Naive thymus-derived CD8-positive, alpha-beta T cell (primary cell): ENCODE measurements at regions not wholly inside any gene's neighbourhood (a gene's known extent, or its start where the extent isn't known, plus 50 kb on each side); places are given as distances from the start of the nearest gene placed in this dataset.

Source experiments
- ATAC-seq, 2 donors: fragments of 150-1000 bp; cut with Tn5 transposase in 1 of 2; sonication (Bioruptor Pico), chemical (Tn5 transposase) in 1 of 2; 1 replicate in 1 of 2; 2 replicates in 1 of 2; pipeline ENCODE4 v1.10.0; 2021; ENCODE audit warnings: mild to moderate bottlenecking in 2 of 2, moderate library complexity in 2 of 2
- POLR2A ChIA-PET: fragments of 350-600 bp; sonication (Branson Sonifier 250); formaldehyde crosslinking; loops from one replicate; lab custom pipeline; 2021; ENCODE audit warnings: antibody characterized with exemption; lab: Charles Lee
- DNase-seq, 10 donors: peaks; one replicate each; pipeline versions ENCODE4 v3.0.0 to v3.0.0-alpha.2; 2020 to 2022
- H3K27ac Mint-ChIP-seq, 10 donors: one replicate each; pipeline ENCODE4 v1.8.0; 2020 to 2022; ENCODE audit warnings: mild to moderate bottlenecking in 10 of 10, mixed read lengths in 10 of 10, moderate library complexity in 4 of 10, inconsistent platforms in 1 of 10
- H3K27me3 Mint-ChIP-seq, 5 donors: one replicate each; pipeline ENCODE4 v1.8.0; 2021 to 2022; ENCODE audit warnings: mixed read lengths in 5 of 5
- H3K36me3 Mint-ChIP-seq, 3 donors: one replicate each; pipeline ENCODE4 v1.8.0; 2020 to 2022; ENCODE audit warnings: mixed read lengths in 3 of 3, mild to moderate bottlenecking in 2 of 3, inconsistent platforms in 1 of 3
- H3K4me1 Mint-ChIP-seq, 4 donors: one replicate each; pipeline ENCODE4 v1.8.0; 2021 to 2022; ENCODE audit warnings: mixed read lengths in 4 of 4
- H3K4me3 Mint-ChIP-seq, 10 donors: one replicate each; pipeline ENCODE4 v1.8.0; 2020 to 2022; ENCODE audit warnings: mild to moderate bottlenecking in 10 of 10, mixed read lengths in 10 of 10, moderate library complexity in 6 of 10, inconsistent platforms in 1 of 10
- H3K9me3 Mint-ChIP-seq, 9 donors: one replicate each; pipeline ENCODE4 v1.8.0; 2020 to 2022; ENCODE audit warnings: mixed read lengths in 9 of 9, mild to moderate bottlenecking in 3 of 9, inconsistent platforms in 1 of 9, moderate library complexity in 1 of 9

DNA sequence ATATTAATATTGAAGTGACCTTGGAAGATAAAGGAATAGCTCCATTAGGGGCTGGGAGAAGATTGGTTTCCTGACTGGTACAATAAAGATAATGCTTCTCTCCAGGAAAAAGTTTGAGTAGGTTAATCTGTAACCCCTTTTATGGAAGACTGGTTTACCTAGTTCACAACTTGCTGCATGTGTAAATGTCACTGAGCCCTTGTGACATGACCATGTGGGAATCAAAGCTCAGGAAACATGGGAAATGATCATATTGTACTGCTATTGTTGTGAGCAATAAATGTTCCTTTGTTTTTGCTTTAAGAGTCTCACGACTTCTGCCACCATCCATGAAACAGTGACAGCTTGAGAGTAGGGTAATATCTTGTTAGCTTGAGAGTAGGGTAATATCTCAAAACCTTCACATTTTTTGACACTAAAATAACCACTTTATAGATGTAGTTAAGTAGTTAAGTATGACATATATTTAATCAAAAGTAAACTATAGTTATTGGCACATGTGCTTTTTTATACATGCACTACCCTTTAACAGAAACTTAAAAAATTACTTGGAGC, 1338.6 kb downstream of the FSCB start:
- POLR2A ChIA-PET: no interaction called here
- Mint-ChIP-seq H3K27ac (no peak overlapping the region), H3K27me3 (no peaks in the 10 kb centered on the region), H3K4me3 (no peak overlapping the region), H3K9me3 (peaks cover 0 to 19% (median 6%) of the 10 kb centered on the region in 9 donors), H3K36me3 (no peaks in the 10 kb centered on the region), H3K4me1 (no peaks in the 10 kb centered on the region)
- DNase-seq: no peak
- ATAC-seq: no peak

GRCh38 chr14:43166163-43166562, 1340.9 kb downstream of the FSCB start:
- no peaks in the 10 kb centered on the region for H3K4me1 Mint-ChIP-seq
- H3K36me3 Mint-ChIP-seq: no peaks in the 10 kb centered on the region
- no peak overlapping the region for H3K27ac Mint-ChIP-seq
- peaks cover 0 to 13% (median 3%) of the 10 kb centered on the region in 9 donors for H3K9me3 Mint-ChIP-seq
- no peaks in the 10 kb centered on the region for H3K27me3 Mint-ChIP-seq
- POLR2A ChIA-PET: no interaction called here
- DNase-seq (no peak), ATAC-seq (no peak)
- H3K4me3 Mint-ChIP-seq: no peak overlapping the region

- no peaks in the 10 kb centered on the region for H3K4me1 Mint-ChIP-seq
- DNase-seq: no peak
- POLR2A ChIA-PET: no interaction called here
- no peak for ATAC-seq
- H3K9me3 Mint-ChIP-seq: peaks cover 0 to 9% (median 1%) of the 10 kb centered on the region in 9 donors
- no peaks in the 10 kb centered on the region for H3K27me3 Mint-ChIP-seq
- H3K27ac Mint-ChIP-seq: no peak overlapping the region
- H3K4me3 Mint-ChIP-seq: no peak overlapping the region
- no peaks in the 10 kb centered on the region for H3K36me3 Mint-ChIP-seq
Measured at GRCh38 chr14:43165651-43166050, 1341.4 kb downstream of the FSCB start.

GRCh38 chr14:43161477-43161876, 1345.6 kb downstream of the FSCB start:
- Mint-ChIP-seq H3K27me3 (no peaks in the 10 kb centered on the region), H3K36me3 (no peaks in the 10 kb centered on the region), H3K4me1 (no peaks in the 10 kb centered on the region), H3K4me3 (no peak overlapping the region), H3K27ac (no peak overlapping the region), H3K9me3 (peaks cover 0 to 15% (median 6%) of the 10 kb centered on the region in 9 donors)
- ATAC-seq (no peak), DNase-seq (no peak)
- POLR2A ChIA-PET: no interaction called here

- Mint-ChIP-seq H3K9me3 (peaks cover 0 to 32% (median 3%) of the 10 kb centered on the region in 9 donors), H3K27ac (no peak overlapping the region), H3K27me3 (no peaks in the 10 kb centered on the region), H3K4me1 (no peaks in the 10 kb centered on the region), H3K4me3 (no peak overlapping the region), H3K36me3 (no peaks in the 10 kb centered on the region)
- ATAC-seq (no peak), DNase-seq (no peak)
- POLR2A ChIA-PET: no interaction called here
Measured at GRCh38 chr14:43157661-43158060, 1349.4 kb downstream of the FSCB start.

GRCh38 chr14:43155924-43156323, 1351.2 kb downstream of the FSCB start:
- ATAC-seq: no peak
- DNase-seq: no peak
- H3K4me1 Mint-ChIP-seq: no peaks in the 10 kb centered on the region
- POLR2A ChIA-PET: no interaction called here
- no peaks in the 10 kb centered on the region for H3K36me3 Mint-ChIP-seq
- H3K4me3 Mint-ChIP-seq: no peak overlapping the region
- no peaks in the 10 kb centered on the region for H3K27me3 Mint-ChIP-seq
- H3K27ac Mint-ChIP-seq: no peak overlapping the region
- H3K9me3 Mint-ChIP-seq: peaks cover 0 to 32% (median 4%) of the 10 kb centered on the region in 9 donors

DNA sequence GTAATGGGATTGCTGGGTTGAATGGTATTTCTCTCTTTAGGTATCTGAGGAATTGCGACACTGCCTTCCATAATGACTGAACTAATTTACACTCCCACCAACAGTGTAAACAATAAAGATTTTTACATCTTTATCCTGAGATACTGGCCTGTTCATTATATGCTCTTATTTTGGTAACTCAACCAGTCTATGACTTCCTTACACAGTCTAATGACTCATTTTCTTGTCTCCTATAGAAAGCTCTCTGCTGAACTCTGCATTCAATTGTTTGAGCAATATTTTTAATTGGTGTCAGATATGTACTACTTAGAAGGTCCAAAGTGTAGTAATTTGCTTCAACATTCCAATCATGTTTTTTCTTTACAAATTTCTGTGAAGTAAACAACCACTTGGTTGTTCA, 1351.8 kb downstream of the FSCB start:
- Mint-ChIP-seq H3K36me3 (no peaks in the 10 kb centered on the region), H3K4me3 (no peak overlapping the region), H3K4me1 (no peaks in the 10 kb centered on the region), H3K27me3 (no peaks in the 10 kb centered on the region), H3K27ac (no peak overlapping the region), H3K9me3 (peaks cover 0 to 32% (median 4%) of the 10 kb centered on the region in 9 donors)
- DNase-seq: no peak
- POLR2A ChIA-PET: no interaction called here
- ATAC-seq: no peak

DNA sequence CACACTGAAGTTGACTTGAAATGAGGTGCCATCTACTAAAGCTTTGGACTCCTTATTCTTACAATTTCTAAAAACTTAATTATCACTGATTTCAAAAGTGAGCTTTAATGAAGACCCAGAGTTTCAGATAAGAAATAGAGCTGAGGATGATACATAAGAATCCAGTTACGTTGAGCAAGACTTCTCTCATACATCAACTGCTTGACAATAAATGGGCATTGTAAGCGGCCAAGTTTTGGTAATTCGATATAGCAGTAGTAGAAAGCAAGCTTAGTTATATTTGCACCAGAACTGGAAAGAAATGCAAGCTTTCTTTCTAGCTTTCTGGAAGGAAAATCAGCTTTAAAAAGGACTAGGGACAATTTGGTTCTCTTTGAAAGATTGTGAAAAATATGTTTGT, 1359.6 kb downstream of the FSCB start:
- no peaks in the 10 kb centered on the region for H3K36me3 Mint-ChIP-seq
- POLR2A ChIA-PET: no interaction called here
- H3K4me3 Mint-ChIP-seq: no peak overlapping the region
- no peak for ATAC-seq
- no peaks in the 10 kb centered on the region for H3K27me3 Mint-ChIP-seq
- H3K27ac Mint-ChIP-seq: no peak overlapping the region
- peaks cover 0 to 8% (median 3%) of the 10 kb centered on the region in 9 donors for H3K9me3 Mint-ChIP-seq
- no peak for DNase-seq
- H3K4me1 Mint-ChIP-seq: no peaks in the 10 kb centered on the region

DNA sequence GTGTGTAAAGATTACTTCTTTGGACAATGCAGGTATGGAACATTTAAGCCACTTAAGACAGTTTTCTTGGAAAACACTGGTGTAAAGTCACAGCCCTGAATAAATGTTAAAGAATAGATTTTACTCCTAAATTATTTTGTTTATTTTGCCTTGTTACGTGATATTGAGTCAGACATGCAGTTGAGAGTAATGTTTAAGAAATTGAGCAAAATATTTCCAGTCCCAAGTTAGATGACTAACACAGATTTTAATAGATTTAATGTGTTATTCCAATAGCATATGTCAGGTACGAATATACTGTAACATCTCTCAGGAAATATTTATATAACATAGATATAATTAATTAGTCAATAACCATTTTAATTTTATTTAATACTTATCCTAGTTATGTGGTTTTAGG, 1361.7 kb downstream of the FSCB start:
- H3K4me1 Mint-ChIP-seq: no peaks in the 10 kb centered on the region
- POLR2A ChIA-PET: no interaction called here
- H3K36me3 Mint-ChIP-seq: no peaks in the 10 kb centered on the region
- no peaks in the 10 kb centered on the region for H3K27me3 Mint-ChIP-seq
- ATAC-seq: no peak
- H3K27ac Mint-ChIP-seq: no peak overlapping the region
- no peak for DNase-seq
- no peak overlapping the region for H3K4me3 Mint-ChIP-seq
- H3K9me3 Mint-ChIP-seq: peaks cover 0 to 8% (median 2%) of the 10 kb centered on the region in 9 donors

DNA sequence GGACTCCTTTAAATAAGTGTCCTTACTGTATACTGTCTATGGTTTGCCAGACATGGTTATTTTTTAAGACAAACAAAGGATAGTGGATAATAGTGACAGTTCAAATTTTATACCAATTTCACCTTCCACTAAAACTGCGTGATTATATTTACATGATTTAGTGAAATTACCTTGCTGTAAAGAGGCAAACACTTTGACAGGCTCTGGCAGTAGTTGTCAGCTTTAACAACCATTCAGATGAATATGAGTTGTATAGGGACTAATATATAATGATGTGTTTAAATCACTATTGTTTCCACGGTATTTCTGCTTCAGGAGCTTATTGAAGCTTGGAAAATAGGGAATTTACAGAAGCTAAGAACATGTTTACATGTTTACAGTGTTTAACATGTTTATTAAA, 1364.0 kb downstream of the FSCB start:
- DNase-seq: no peak
- no peak for ATAC-seq
- Mint-ChIP-seq H3K27ac (no peak overlapping the region), H3K27me3 (no peaks in the 10 kb centered on the region), H3K9me3 (peaks cover 0 to 15% (median 5%) of the 10 kb centered on the region in 9 donors), H3K4me1 (no peaks in the 10 kb centered on the region), H3K4me3 (no peak overlapping the region), H3K36me3 (no peaks in the 10 kb centered on the region)
- POLR2A ChIA-PET: no interaction called here

DNA sequence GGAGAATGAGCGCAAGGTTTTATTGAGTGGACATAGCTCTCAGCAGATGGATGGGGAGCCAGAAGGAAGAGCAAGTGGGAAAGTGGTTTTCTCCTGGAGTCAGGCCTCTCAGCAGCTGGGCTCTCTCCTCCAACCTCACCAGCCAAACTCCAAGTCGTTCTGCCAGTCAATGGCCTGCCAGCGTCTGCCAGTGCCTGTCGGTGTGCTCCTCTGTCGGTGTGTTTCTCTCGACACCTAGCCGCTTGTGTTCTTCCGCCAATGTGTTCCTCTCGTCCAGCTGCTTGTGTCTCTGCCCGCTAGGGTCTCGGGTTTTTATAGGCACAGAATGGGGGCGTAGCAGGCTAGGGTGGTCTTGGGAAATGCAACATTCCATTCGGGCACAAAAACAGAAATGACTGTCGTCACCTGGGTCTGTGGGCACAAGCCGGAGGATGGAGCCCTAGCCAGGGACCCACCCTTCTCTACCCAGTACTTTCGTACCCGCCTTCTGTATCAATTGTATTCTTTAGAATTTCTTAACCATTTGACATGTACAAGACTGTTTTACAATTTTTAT, 1365.4 kb downstream of the FSCB start:
- no peaks in the 10 kb centered on the region for H3K4me1 Mint-ChIP-seq
- no peaks in the 10 kb centered on the region for H3K27me3 Mint-ChIP-seq
- H3K9me3 Mint-ChIP-seq: peaks cover 0 to 15% (median 4%) of the 10 kb centered on the region in 9 donors
- no peaks in the 10 kb centered on the region for H3K36me3 Mint-ChIP-seq
- no peak overlapping the region for H3K4me3 Mint-ChIP-seq
- ATAC-seq: no peak
- no peak overlapping the region for H3K27ac Mint-ChIP-seq
- no peak for DNase-seq
- POLR2A ChIA-PET: no interaction called here

DNA sequence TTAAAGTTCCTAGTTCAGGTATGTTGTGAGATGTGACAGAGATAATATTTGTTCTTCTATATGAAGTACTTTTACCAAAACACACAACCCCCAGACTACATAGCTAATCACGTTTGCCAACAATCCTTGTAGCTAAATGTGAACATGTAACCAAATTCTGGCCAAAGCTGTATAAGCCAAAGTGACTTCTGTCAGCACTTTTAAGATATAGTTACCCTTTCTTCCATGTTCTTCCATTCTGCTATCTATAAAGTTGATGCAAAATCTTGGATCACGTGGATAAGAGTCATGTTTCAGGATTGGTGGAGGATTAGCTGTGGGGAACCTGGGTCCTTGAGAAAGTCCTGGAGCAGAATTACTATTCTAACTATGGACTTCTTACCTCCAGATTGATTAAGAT, 1366.6 kb downstream of the FSCB start:
- POLR2A ChIA-PET: no interaction called here
- DNase-seq (no peak), ATAC-seq (no peak)
- H3K27me3 Mint-ChIP-seq: no peaks in the 10 kb centered on the region
- H3K4me3 Mint-ChIP-seq: no peak overlapping the region
- H3K4me1 Mint-ChIP-seq: no peaks in the 10 kb centered on the region
- no peaks in the 10 kb centered on the region for H3K36me3 Mint-ChIP-seq
- H3K27ac Mint-ChIP-seq: no peak overlapping the region
- H3K9me3 Mint-ChIP-seq: peaks cover 0 to 15% (median 6%) of the 10 kb centered on the region in 9 donors

DNA sequence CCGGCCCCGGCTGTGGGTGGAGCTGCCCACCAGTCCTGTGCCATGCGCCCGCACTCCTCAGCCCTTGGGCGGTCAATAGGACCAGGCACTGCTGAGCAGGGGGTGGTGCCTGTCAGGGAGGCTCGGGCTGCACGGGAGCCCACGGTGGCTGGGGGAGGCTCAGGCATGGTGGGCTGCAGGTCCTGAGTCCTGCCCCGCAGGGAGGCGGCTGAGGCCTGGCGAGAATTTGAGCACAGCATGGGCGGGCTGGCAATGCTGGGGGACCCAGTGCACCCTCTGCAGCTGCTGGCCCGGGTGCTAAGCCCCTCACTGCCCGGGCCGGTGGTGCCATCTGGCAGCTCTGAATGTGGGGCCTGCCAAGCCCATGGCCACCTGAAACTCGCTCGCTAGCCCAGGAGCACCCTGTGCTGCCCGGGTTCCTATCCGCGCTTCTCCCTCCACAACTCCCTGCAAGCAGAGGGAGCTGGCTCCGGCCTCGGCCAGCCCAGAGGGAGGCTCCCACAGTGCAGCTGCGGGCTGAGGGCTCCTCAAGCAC, 1371.1 kb downstream of the FSCB start:
- Mint-ChIP-seq H3K9me3 (peaks cover 0 to 27% (median 7%) of the 10 kb centered on the region in 9 donors), H3K4me1 (no peaks in the 10 kb centered on the region), H3K4me3 (no peak overlapping the region), H3K27ac (no peak overlapping the region), H3K36me3 (no peaks in the 10 kb centered on the region), H3K27me3 (no peaks in the 10 kb centered on the region)
- no peak for ATAC-seq
- POLR2A ChIA-PET: no interaction called here
- peak in 1 of 10 donors; percentile 43 for DNase-seq

DNA sequence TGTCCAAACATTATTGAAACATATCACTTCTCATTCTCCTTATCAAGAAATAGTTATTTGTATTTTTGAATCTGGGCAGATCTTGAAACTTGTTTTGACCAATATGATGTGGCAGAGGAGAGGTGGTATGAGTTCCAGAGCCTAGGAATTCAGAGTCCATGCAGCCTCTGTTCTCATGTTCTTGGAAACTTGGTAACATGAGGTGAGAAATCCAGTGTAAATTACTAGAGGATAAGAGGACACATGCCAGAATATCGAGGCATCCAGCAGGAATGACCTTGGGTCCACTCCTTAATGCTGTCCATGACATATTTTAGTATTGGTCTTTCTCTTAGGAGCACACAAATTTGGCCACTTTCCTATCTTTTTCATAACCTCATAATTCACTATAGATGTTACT, 1374.6 kb downstream of the FSCB start:
- H3K4me1 Mint-ChIP-seq: no peaks in the 10 kb centered on the region
- POLR2A ChIA-PET: no interaction called here
- H3K9me3 Mint-ChIP-seq: peaks cover 0 to 25% (median 11%) of the 10 kb centered on the region in 9 donors
- no peak overlapping the region for H3K27ac Mint-ChIP-seq
- H3K27me3 Mint-ChIP-seq: no peaks in the 10 kb centered on the region
- no peak for ATAC-seq
- no peak for DNase-seq
- no peaks in the 10 kb centered on the region for H3K36me3 Mint-ChIP-seq
- H3K4me3 Mint-ChIP-seq: no peak overlapping the region
